Astrocyte (in vitro differentiated cells and primary cell): ENCODE measurements at regions not wholly inside any gene's neighbourhood (a gene's known extent, or its start where the extent isn't known, plus 50 kb on each side); places are given as distances from the start of the nearest gene placed in this dataset.

Experiments used
- DNase-seq: peaks from one replicate; pipeline ENCODE4 v3.0.0-alpha.2; 2010; ENCODE audit warnings: low read depth
- FAIRE-seq: peaks from 2 replicates; lab custom pipeline; 2011; peaks lifted over from hg19 to GRCh38; lab: Jason Lieb, UNC
- H2AFZ ChIP-seq: 2 replicates; pipeline ENCODE4 v1.6.0; 2012; ENCODE audit warnings: low read depth, low read length, inconsistent platforms
- H3K27ac ChIP-seq: 2 replicates; pipeline ENCODE4 v1.5.1; 2011; ENCODE audit warnings: low read depth, low read length, inconsistent platforms
- H3K27me3 ChIP-seq: 2 replicates; pipeline ENCODE4 v1.6.0; 2011; ENCODE audit warnings: low read length, inconsistent platforms; ENCODE audit not compliant: insufficient read depth
- H3K36me3 ChIP-seq: 2 replicates; pipeline ENCODE4 v1.5.1; 2011; ENCODE audit warnings: low read length, inconsistent platforms; ENCODE audit not compliant: insufficient read depth
- H3K4me1 ChIP-seq: 2 replicates; pipeline ENCODE4 v1.5.1; 2011; ENCODE audit warnings: low read length, inconsistent platforms; ENCODE audit not compliant: insufficient read depth
- H3K4me2 ChIP-seq: 2 replicates; pipeline ENCODE4 v1.6.0; 2012; ENCODE audit warnings: low read length, inconsistent platforms
- H3K4me3 ChIP-seq: 2 replicates; pipeline ENCODE4 v1.5.1; 2011; ENCODE audit warnings: low read depth, mild to moderate bottlenecking, low read length, inconsistent platforms; ENCODE audit not compliant: insufficient read depth
- H3K79me2 ChIP-seq: 2 replicates; pipeline ENCODE4 v1.6.0; 2012; ENCODE audit warnings: mild to moderate bottlenecking, low read length, inconsistent platforms; ENCODE audit not compliant: insufficient read depth
- H3K9ac ChIP-seq: 2 replicates; pipeline ENCODE4 v1.6.0; 2012; ENCODE audit warnings: mild to moderate bottlenecking, low read length, inconsistent platforms
- H3K9me3 ChIP-seq: 2 replicates; pipeline ENCODE4 v1.5.1; 2012; ENCODE audit warnings: low read depth, mild to moderate bottlenecking, low read length, inconsistent platforms; ENCODE audit not compliant: insufficient read depth
- H4K20me1 ChIP-seq: 2 replicates; pipeline ENCODE4 v1.6.0; 2012; ENCODE audit warnings: low read length, inconsistent platforms; ENCODE audit not compliant: insufficient read depth
- H3K27ac Mint-ChIP-seq: one replicate; pipeline ENCODE4 v1.8.0; 2021; ENCODE audit warnings: mild to moderate bottlenecking, mixed read lengths; ENCODE audit not compliant: unreplicated experiment
- H3K27me3 Mint-ChIP-seq: one replicate; pipeline ENCODE4 v1.8.0; 2021; ENCODE audit warnings: low read depth, mixed read lengths; ENCODE audit not compliant: unreplicated experiment
- H3K36me3 Mint-ChIP-seq: one replicate; pipeline ENCODE4 v1.8.0; 2021; ENCODE audit warnings: low read depth, mixed read lengths; ENCODE audit not compliant: unreplicated experiment
- H3K4me1 Mint-ChIP-seq: one replicate; pipeline ENCODE4 v1.8.0; 2021; ENCODE audit warnings: low read depth, mixed read lengths; ENCODE audit not compliant: unreplicated experiment
- H3K4me3 Mint-ChIP-seq: one replicate; pipeline ENCODE4 v1.8.0; 2021; ENCODE audit warnings: mild to moderate bottlenecking, moderate library complexity, mixed read lengths; ENCODE audit not compliant: unreplicated experiment
- H3K9me3 Mint-ChIP-seq: one replicate; pipeline ENCODE4 v1.8.0; 2021; ENCODE audit warnings: mild to moderate bottlenecking, mixed read lengths; ENCODE audit not compliant: unreplicated experiment
- EZH2 ChIP-seq: IDR thresholded peaks from 2 replicates; pipeline ENCODE4 v1.6.1; 2012; ENCODE audit warnings: mild to moderate bottlenecking, low read length, inconsistent platforms; ENCODE audit not compliant: insufficient read depth
- TF ChIP-seq, protein P1 (sequence below): IDR thresholded peaks from 2 replicates; pipeline ENCODE4 v1.5.1; 2011; ENCODE audit warnings: low read depth, mild to moderate bottlenecking, inconsistent platforms, low read length, moderate library complexity; ENCODE audit not compliant: insufficient read depth

DNA sequence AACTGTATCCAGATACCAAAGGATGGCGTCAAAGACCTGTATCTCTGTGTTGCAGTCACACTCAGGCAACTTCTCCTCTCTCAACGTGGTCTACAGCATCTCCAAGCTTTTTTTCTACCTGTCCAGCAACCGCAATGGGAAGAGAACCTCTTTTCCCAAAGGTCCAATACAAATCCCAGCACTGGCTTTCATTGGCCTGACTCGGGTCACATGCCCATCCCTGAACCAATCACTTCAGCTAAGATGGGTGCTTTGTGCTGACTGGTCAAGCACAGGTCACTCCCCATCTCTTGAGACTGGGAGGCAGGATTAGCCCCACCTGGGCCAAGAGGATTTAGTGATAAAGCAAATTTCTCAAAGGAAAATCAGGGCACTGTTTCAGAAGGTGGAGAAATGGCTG is 71.2 kb upstream of the C16orf82 start:
- Mint-ChIP-seq H3K27ac (no peak overlapping the region), H3K9me3 (peaks cover 11% of the 10 kb centered on the region), H3K27me3 (peaks cover 8% of the 10 kb centered on the region), H3K36me3 (no peaks in the 10 kb centered on the region), H3K4me1 (no peaks in the 10 kb centered on the region), H3K4me3 (no peak overlapping the region)
- H4K20me1 ChIP-seq = no peaks in the 10 kb centered on the region
- TF ChIP-seq EZH2 = no peak
- TF ChIP-seq, protein P1, sequence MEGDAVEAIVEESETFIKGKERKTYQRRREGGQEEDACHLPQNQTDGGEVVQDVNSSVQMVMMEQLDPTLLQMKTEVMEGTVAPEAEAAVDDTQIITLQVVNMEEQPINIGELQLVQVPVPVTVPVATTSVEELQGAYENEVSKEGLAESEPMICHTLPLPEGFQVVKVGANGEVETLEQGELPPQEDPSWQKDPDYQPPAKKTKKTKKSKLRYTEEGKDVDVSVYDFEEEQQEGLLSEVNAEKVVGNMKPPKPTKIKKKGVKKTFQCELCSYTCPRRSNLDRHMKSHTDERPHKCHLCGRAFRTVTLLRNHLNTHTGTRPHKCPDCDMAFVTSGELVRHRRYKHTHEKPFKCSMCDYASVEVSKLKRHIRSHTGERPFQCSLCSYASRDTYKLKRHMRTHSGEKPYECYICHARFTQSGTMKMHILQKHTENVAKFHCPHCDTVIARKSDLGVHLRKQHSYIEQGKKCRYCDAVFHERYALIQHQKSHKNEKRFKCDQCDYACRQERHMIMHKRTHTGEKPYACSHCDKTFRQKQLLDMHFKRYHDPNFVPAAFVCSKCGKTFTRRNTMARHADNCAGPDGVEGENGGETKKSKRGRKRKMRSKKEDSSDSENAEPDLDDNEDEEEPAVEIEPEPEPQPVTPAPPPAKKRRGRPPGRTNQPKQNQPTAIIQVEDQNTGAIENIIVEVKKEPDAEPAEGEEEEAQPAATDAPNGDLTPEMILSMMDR = no peak
- no peaks in the 10 kb centered on the region for H3K79me2 ChIP-seq
- H3K4me2 ChIP-seq = no peak overlapping the region
- no peaks in the 10 kb centered on the region for H3K27me3 ChIP-seq
- no peaks in the 10 kb centered on the region for H3K9me3 ChIP-seq
- no peak overlapping the region for H3K27ac ChIP-seq
- H2AFZ ChIP-seq = no peak overlapping the region
- H3K4me3 ChIP-seq = no peak overlapping the region
- no peaks in the 10 kb centered on the region for H3K36me3 ChIP-seq
- no peak overlapping the region for H3K9ac ChIP-seq
- FAIRE-seq (no peak), DNase-seq (no peak)
- H3K4me1 ChIP-seq = no peaks in the 10 kb centered on the region

DNA sequence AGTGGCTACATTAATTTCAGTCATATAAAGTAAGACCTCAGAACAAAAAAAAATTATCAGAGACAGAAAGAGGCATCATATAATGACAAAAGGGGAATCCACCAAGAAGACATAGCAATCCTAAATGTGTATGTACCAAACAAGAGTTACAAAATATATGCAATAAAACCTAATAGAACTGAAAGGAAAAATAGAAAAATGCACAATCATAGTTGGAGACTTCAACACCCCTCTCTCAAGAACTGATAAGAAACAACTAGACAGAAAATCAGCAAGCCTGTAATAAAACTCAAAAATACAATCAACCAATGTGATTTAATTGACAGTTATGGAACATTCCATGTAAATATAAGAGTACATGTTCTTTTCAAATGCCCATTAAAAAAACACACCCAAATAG is 61.3 kb upstream of the C16orf82 start:
- no peaks in the 10 kb centered on the region for H3K4me1 Mint-ChIP-seq
- no peaks in the 10 kb centered on the region for H3K9me3 Mint-ChIP-seq
- no peak overlapping the region for H2AFZ ChIP-seq
- no peaks in the 10 kb centered on the region for H3K79me2 ChIP-seq
- no peaks in the 10 kb centered on the region for H3K9me3 ChIP-seq
- H3K27me3 ChIP-seq = no peaks in the 10 kb centered on the region
- DNase-seq (no peak), FAIRE-seq (peak; percentile 34)
- peaks cover 2% of the 10 kb centered on the region for H3K27me3 Mint-ChIP-seq
- H3K4me3 ChIP-seq = no peak overlapping the region
- no peak overlapping the region for H3K9ac ChIP-seq
- no peak overlapping the region for H3K4me2 ChIP-seq
- H4K20me1 ChIP-seq = no peaks in the 10 kb centered on the region
- no peak overlapping the region for H3K4me3 Mint-ChIP-seq
- H3K27ac Mint-ChIP-seq = no peak overlapping the region
- no peak for TF ChIP-seq EZH2
- TF ChIP-seq, protein P1 = no peak
- no peaks in the 10 kb centered on the region for H3K36me3 Mint-ChIP-seq
- H3K4me1 ChIP-seq = no peaks in the 10 kb centered on the region
- H3K27ac ChIP-seq = no peak overlapping the region
- no peaks in the 10 kb centered on the region for H3K36me3 ChIP-seq
